Lower lobe of right lung (tissue), 2 donors: ENCODE measurements at regions not wholly inside any gene's neighbourhood (a gene's known extent, or its start where the extent isn't known, plus 50 kb on each side); places are given as distances from the start of the nearest gene placed in this dataset.

Experiments
- ATAC-seq, 2 donors: fragments of 200-7000 bp; cut with Tn5 transposase; one replicate each; pipeline ENCODE4 v1.9.1; 2020 to 2022; ENCODE audit warnings: mild to moderate bottlenecking in 2 of 2, moderate library complexity in 2 of 2
- DNase-seq: peaks from one replicate; pipeline ENCODE4 v3.0.0-alpha.2; 2020
- H3K27ac ChIP-seq: fragments of 200-600 bp; one replicate; pipeline ENCODE4 v1.8.0; 2022
- H3K27me3 ChIP-seq: fragments of 200-600 bp; one replicate; pipeline ENCODE4 v1.8.0; 2022; ENCODE audit warnings: low read depth
- H3K36me3 ChIP-seq: fragments of 200-600 bp; one replicate; pipeline ENCODE4 v1.8.0; 2022; ENCODE audit warnings: mild to moderate bottlenecking
- H3K4me1 ChIP-seq: fragments of 200-600 bp; one replicate; pipeline ENCODE4 v1.8.0; 2022
- H3K4me3 ChIP-seq: fragments of 200-600 bp; one replicate; pipeline ENCODE4 v1.8.0; 2022; ENCODE audit warnings: mild to moderate bottlenecking
- H3K9me3 ChIP-seq: fragments of 200-600 bp; one replicate; pipeline ENCODE4 v1.8.0; 2022
- CTCF ChIP-seq: fragments of 200-600 bp; IDR thresholded peaks from one replicate; pipeline ENCODE4 v1.8.0; 2022; ENCODE audit warnings: antibody characterized with exemption, mild to moderate bottlenecking
- intact Hi-C: fragments of 100-400 bp; cut with DNase I; formaldehyde crosslinking; loops from one replicate; pipeline ENCODE4 v1.11.0; 2022
- donor health status: DM: no; HTN: yes; CAD: no; lungs with severe emphysema.

GRCh38 chr7:22052674-22053365, 107.1 kb upstream of the CDCA7L start:
- Histone ChIP-seq H3K4me3 (no peak overlapping the region), H3K27me3 (no peaks in the 10 kb centered on the region), H3K9me3 (no peaks in the 10 kb centered on the region), H3K36me3 (no peaks in the 10 kb centered on the region), H3K4me1 (no peaks in the 10 kb centered on the region), H3K27ac (no peak overlapping the region)
- intact Hi-C loops = no loop called here
- ATAC-seq (no peak), DNase-seq (no peak)
- TF ChIP-seq CTCF = no peak

DNA sequence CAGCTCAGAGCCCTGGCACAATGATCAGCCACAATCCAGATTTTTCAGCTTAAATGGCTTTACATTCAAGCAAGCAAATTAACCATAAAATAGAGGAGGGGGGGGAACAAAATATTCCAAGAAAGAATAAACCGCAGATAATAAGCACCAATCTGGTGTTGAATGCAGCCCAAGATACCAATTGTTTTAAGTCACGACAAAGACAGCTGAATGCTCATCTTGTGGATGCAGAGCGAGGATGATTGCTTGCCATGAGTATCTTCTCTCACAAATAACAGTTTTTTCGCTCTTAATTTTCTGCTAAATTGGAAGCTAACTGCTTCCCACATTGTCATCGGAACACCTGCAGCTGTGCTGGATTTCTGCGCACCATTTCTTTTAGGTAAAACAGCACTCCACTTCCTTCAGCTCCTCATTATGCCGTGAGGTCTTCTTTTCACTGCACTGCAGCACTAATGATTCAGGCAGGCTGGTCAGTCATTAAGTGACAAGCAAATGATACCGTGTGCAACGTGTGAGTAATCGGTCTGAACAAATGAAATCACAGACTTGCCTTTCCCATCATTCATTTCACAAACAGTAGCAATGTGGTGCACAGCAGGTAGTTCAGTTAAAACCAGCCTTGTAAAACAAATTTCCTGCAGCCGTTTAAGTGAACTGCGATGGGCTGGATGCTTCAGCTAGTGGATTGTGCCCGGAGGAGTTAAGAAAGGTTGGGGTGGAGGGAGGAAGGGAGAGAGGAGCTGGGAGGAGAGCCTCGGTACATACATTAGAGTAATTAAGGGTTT, 106.4 kb upstream of the CDCA7L start:
- no peaks in the 10 kb centered on the region for H3K9me3 ChIP-seq
- intact Hi-C loops = no loop called here
- H3K36me3 ChIP-seq = no peaks in the 10 kb centered on the region
- H3K4me1 ChIP-seq = no peaks in the 10 kb centered on the region
- no peaks in the 10 kb centered on the region for H3K27me3 ChIP-seq
- DNase-seq = no peak
- H3K4me3 ChIP-seq = no peak overlapping the region
- H3K27ac ChIP-seq = no peak overlapping the region
- no peak for TF ChIP-seq CTCF
- no peak for ATAC-seq

- no peaks in the 10 kb centered on the region for H3K9me3 ChIP-seq
- no peak for TF ChIP-seq CTCF
- no peak for DNase-seq
- ATAC-seq = no peak
- no peaks in the 10 kb centered on the region for H3K4me1 ChIP-seq
- no peak overlapping the region for H3K27ac ChIP-seq
- no peaks in the 10 kb centered on the region for H3K27me3 ChIP-seq
- no peaks in the 10 kb centered on the region for H3K36me3 ChIP-seq
- no peak overlapping the region for H3K4me3 ChIP-seq
- intact Hi-C loops = no loop called here
Observed at GRCh38 chr7:22049766-22050500, 104.2 kb upstream of the CDCA7L start.

DNA sequence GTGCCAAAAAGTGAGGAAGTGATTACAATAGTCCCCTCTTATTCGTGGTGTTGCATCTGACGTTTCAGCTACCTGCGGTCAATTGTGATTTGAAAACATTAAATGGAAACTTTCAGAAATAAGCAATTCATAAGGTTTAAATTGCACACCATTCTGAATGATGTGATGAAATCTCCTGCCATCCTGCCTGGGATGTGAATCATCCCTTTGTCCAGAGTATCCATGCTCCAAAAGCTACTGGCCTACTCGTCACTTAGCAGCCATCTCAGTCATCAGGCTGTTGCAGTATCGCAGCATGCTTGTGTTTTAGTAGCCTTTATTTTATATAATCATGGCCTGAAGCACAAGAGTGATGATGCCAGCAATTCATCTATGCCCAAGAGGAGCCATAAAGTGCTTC, 97.7 kb upstream of the CDCA7L start:
- no peaks in the 10 kb centered on the region for H3K27me3 ChIP-seq
- intact Hi-C loops = no loop called here
- H3K4me3 ChIP-seq = no peak overlapping the region
- TF ChIP-seq CTCF = no peak
- no peaks in the 10 kb centered on the region for H3K9me3 ChIP-seq
- H3K36me3 ChIP-seq = no peaks in the 10 kb centered on the region
- H3K4me1 ChIP-seq = no peaks in the 10 kb centered on the region
- no peak for ATAC-seq
- no peak overlapping the region for H3K27ac ChIP-seq
- no peak for DNase-seq

DNA sequence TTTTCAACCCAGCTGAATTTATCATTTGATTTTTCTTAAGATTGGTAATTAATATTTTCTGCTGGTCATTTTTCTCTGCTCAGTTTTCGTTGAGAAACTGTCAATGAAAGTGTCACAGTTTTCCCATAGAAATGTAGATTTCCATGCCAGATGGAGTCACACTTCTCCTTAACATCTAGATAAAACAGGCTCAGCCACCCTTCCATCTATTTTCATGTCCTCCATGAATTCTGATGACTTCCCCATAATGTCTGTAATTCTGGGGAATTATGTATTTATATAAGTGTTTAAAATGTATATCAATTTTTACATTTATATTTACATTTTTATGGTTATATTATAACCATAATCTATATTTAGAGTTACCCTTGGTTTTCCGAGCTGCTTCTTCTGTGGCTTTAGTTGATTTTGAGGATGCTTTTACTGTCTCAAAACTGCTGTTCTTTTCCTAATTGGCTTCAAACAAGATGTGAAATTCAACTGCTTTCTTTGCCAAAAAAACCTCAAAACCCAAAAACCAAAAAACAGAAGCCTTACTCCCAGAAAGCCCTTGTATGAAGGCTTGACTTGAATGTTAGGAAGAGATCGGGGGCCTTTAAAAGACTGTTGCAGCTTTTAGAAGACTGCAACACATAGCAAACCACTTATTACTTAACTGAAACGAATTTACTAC, 95.4 kb upstream of the CDCA7L start:
- H3K27me3 ChIP-seq = no peaks in the 10 kb centered on the region
- no peak overlapping the region for H3K4me3 ChIP-seq
- no peak overlapping the region for H3K27ac ChIP-seq
- H3K36me3 ChIP-seq = no peaks in the 10 kb centered on the region
- intact Hi-C loops = no loop called here
- H3K9me3 ChIP-seq = no peaks in the 10 kb centered on the region
- no peaks in the 10 kb centered on the region for H3K4me1 ChIP-seq
- ATAC-seq = no peak
- no peak for TF ChIP-seq CTCF
- no peak for DNase-seq
